HEK293 (cell line): ENCODE measurements at regions not wholly inside any gene's neighbourhood (a gene's known extent, or its start where the extent isn't known, plus 50 kb on each side); places are given as distances from the start of the nearest gene placed in this dataset.

Experiments
- KLF1 ChIP-seq: fragments of 450-650 bp; formaldehyde crosslinking; IDR thresholded peaks from 2 replicates; pipeline ENCODE4 v1.5.1; 2016; ENCODE audit warnings: missing biosample characterization, missing genetic modification characterization
- PRDM10 ChIP-seq: fragments of 450-650 bp; formaldehyde crosslinking; IDR thresholded peaks from 2 replicates; pipeline ENCODE4 v1.5.1; 2016; ENCODE audit warnings: missing biosample characterization, missing genetic modification characterization
- ZNF266 ChIP-seq: fragments of 450-650 bp; formaldehyde crosslinking; IDR thresholded peaks from 2 replicates; pipeline ENCODE4 v1.5.1; 2016; ENCODE audit warnings: missing biosample characterization, missing genetic modification characterization, low read depth
- TF ChIP-seq, protein P1 (sequence below): fragments of 450-650 bp; formaldehyde crosslinking; IDR thresholded peaks from 2 replicates; pipeline ENCODE4 v1.5.1; 2016; ENCODE audit warnings: missing biosample characterization, missing genetic modification characterization

GRCh38 chr2:58481670-58482069 lies 240.5 kb upstream of the FANCL start:
- TF ChIP-seq KLF1 (tag by site-specific recombination) (no peak), PRDM10 (tag by site-specific recombination) (no peak), ZNF266 (tag by site-specific recombination) (no peak)
- TF ChIP-seq, protein P1, sequence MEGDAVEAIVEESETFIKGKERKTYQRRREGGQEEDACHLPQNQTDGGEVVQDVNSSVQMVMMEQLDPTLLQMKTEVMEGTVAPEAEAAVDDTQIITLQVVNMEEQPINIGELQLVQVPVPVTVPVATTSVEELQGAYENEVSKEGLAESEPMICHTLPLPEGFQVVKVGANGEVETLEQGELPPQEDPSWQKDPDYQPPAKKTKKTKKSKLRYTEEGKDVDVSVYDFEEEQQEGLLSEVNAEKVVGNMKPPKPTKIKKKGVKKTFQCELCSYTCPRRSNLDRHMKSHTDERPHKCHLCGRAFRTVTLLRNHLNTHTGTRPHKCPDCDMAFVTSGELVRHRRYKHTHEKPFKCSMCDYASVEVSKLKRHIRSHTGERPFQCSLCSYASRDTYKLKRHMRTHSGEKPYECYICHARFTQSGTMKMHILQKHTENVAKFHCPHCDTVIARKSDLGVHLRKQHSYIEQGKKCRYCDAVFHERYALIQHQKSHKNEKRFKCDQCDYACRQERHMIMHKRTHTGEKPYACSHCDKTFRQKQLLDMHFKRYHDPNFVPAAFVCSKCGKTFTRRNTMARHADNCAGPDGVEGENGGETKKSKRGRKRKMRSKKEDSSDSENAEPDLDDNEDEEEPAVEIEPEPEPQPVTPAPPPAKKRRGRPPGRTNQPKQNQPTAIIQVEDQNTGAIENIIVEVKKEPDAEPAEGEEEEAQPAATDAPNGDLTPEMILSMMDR: no peak
